ENCODE measurements at regions not wholly inside any gene's neighbourhood (a gene's known extent, or its start where the extent isn't known, plus 50 kb on each side); places are given as distances from the start of the nearest gene placed in this dataset.
"Not testable (repeated sequence)": the region's sequence is repeated elsewhere in the genome, so short reads cannot be mapped to it uniquely, and the experiment has no call there.

DNA sequence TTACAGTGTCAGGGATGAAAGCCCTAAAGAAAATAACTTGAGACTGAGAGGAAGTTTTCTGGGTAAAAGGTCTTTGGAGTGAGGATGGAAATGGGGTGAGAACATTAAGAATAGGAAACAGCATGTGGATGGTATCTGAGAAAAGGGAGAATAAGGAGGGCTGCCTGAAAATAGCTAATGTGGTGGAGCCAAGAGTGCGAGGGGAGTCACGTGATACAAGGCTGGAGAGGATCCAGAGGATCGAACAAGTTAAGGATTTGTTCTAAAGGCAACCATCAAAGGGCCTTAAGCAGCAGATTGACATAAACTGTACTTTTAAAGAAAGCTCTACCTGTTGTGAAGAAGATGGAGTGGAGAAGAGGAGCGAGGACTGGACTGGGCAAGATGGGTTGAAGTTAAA lies 347.4 kb upstream of the AGA start:
- Histone ChIP-seq H3K4me3 (ENCODE audit: extremely low read depth, insufficient read depth, low read length, poor library complexity, severe bottlenecking) (no peak overlapping the region), H3K27ac (ENCODE audit: low read depth, low read length, severe bottlenecking) (peak overlapping the region; percentile 72), H3K4me1 (ENCODE audit: control insufficient read depth, insufficient read depth, low read length, poor library complexity, severe bottlenecking) (peaks cover 8% of the 10 kb centered on the region), H3K9me3 (ENCODE audit: control insufficient read depth, low read length) (no peaks in the 10 kb centered on the region), H3K36me3 (ENCODE audit: control insufficient read depth, insufficient read depth, low read length) (no peaks in the 10 kb centered on the region)
- WGBS, 2 experiments (ENCODE audit: insufficient coverage in 2 of 2): 90 to 92% methylated on average over 2 to 3 of the region's 4 CpGs

DNA sequence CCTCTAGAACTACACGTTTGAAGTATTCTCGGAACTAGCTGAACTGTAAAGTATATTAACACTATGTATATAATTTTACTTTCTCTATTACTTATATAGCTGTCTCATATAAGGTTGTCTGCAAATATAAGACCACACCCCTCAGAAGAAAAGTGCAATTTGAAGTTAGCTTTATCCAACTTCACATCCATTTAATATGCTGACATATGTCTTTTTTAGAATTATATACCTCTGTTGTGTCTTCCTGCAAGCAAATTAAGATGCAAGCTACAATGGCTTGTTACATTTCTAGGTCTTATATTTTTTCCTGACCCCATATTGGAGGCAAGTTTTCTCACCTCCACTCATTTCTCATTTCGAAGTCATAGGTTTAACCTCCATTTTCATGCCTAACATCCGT lies 349.0 kb upstream of the AGA start:
- no CpG with 5 or more reads among the region's 4 CpGs for WGBS, 2 experiments (ENCODE audit: insufficient coverage in 2 of 2)
- no peaks in the 10 kb centered on the region for H3K9me3 ChIP-seq (ENCODE audit: control insufficient read depth, low read length)
- no peak overlapping the region for H3K27ac ChIP-seq (ENCODE audit: low read depth, low read length, severe bottlenecking)
- no peak overlapping the region for H3K4me3 ChIP-seq (ENCODE audit: extremely low read depth, insufficient read depth, low read length, poor library complexity, severe bottlenecking)
- no peaks in the 10 kb centered on the region for H3K36me3 ChIP-seq (ENCODE audit: control insufficient read depth, insufficient read depth, low read length)
- H3K4me1 ChIP-seq (ENCODE audit: control insufficient read depth, insufficient read depth, low read length, poor library complexity, severe bottlenecking): peaks cover 8% of the 10 kb centered on the region

DNA sequence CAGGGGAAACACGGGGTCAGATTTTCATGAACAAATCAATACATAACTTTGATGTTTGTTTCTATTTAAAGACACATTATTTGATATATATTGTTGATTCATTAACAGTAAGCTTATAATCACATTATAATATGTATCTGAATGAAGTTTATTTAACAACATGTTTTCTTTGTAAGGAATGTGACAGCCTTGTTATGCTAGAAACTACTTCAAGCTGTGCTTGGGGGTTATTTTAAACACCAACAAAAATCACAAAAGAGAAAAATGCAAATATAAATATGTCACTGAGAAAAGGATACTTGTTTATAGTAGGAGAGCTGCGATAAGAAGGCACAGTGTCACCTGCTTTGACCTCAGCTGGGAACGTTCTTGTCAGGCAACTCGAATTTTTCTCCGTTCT lies 354.6 kb upstream of the AGA start:
- Histone ChIP-seq H3K4me3 (ENCODE audit: extremely low read depth, insufficient read depth, low read length, poor library complexity, severe bottlenecking) (no peak overlapping the region), H3K4me1 (ENCODE audit: control insufficient read depth, insufficient read depth, low read length, poor library complexity, severe bottlenecking) (peaks cover 4% of the 10 kb centered on the region), H3K9me3 (ENCODE audit: control insufficient read depth, low read length) (no peaks in the 10 kb centered on the region), H3K27ac (ENCODE audit: low read depth, low read length, severe bottlenecking) (no peak overlapping the region), H3K36me3 (ENCODE audit: control insufficient read depth, insufficient read depth, low read length) (no peaks in the 10 kb centered on the region)
- WGBS, 2 experiments (ENCODE audit: insufficient coverage in 2 of 2): 73 to 85% methylated on average over 3 to 4 of the region's 5 CpGs

DNA sequence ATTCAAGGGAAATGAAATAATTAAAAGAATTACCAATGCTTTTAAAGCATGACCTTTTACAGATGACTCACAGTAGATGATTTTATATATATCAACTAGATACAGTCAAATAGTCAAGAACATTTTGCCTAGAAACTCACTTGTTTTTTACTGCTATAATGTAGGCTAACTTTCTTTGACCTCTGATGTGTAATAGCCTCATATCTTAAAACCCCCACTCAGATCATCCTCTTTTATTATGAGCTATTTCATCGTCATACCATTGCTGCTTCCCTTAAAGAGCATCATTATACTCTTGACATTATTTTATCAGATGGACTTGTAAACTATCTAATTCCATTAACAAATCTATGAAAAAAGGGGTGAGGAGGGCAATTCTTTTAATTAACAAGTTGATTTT lies 355.9 kb upstream of the AGA start:
- Histone ChIP-seq H3K36me3 (ENCODE audit: control insufficient read depth, insufficient read depth, low read length) (no peaks in the 10 kb centered on the region), H3K4me1 (ENCODE audit: control insufficient read depth, insufficient read depth, low read length, poor library complexity, severe bottlenecking) (peaks cover 4% of the 10 kb centered on the region), H3K9me3 (ENCODE audit: control insufficient read depth, low read length) (no peaks in the 10 kb centered on the region), H3K4me3 (ENCODE audit: extremely low read depth, insufficient read depth, low read length, poor library complexity, severe bottlenecking) (no peak overlapping the region), H3K27ac (ENCODE audit: low read depth, low read length, severe bottlenecking) (no peak overlapping the region)
- WGBS, 2 experiments (ENCODE audit: insufficient coverage in 2 of 2): no CpG with 5 or more reads among the region's 1 CpG

DNA sequence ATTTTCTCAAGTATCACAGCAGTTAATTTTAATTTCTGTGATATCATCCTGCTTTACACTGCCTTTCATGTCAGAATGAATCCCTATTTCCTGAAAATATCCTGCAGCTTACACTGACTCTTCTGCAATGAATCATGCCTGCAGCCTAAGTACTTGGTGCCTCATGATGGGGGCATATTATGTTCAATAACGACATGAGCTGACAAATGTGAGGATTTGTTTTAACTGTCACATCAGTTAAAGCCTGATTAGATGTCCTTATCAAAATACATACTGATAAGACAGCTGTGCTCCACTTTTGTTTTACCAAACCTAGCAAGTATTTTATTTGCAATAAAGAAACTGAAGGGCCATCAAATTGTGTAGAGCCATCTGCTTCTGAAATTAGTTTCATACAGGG lies 359.9 kb upstream of the AGA start:
- H3K27ac ChIP-seq (ENCODE audit: low read depth, low read length, severe bottlenecking): no peak overlapping the region
- no peaks in the 10 kb centered on the region for H3K4me1 ChIP-seq (ENCODE audit: control insufficient read depth, insufficient read depth, low read length, poor library complexity, severe bottlenecking)
- no peaks in the 10 kb centered on the region for H3K36me3 ChIP-seq (ENCODE audit: control insufficient read depth, insufficient read depth, low read length)
- H3K9me3 ChIP-seq (ENCODE audit: control insufficient read depth, low read length): no peaks in the 10 kb centered on the region
- H3K4me3 ChIP-seq (ENCODE audit: extremely low read depth, insufficient read depth, low read length, poor library complexity, severe bottlenecking): no peak overlapping the region
- 83% methylated on average over 1 of the region's 1 CpG; no CpG with 5 or more reads in 1 of the 2 experiments for WGBS, 2 experiments (ENCODE audit: insufficient coverage in 2 of 2)

DNA sequence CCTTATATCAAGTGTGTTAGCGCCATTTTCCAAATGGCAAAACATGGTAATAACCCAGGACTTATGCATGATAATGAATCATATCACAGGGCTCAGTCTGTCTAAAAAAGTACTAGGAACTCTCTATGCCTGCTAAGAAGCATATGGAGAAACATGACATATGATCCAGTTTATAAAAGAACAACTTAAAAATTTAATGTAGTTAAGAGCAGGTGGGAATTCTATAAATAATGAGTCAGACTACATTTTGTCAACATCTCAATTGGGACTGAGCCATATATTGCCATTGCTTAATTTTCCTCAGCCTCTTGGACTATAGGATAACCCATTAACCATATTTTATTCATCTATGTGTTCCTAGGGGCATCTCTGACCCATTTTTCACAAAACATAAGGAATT lies 360.4 kb upstream of the AGA start:
- Histone ChIP-seq H3K9me3 (ENCODE audit: control insufficient read depth, low read length) (no peaks in the 10 kb centered on the region), H3K4me1 (ENCODE audit: control insufficient read depth, insufficient read depth, low read length, poor library complexity, severe bottlenecking) (no peaks in the 10 kb centered on the region), H3K4me3 (ENCODE audit: extremely low read depth, insufficient read depth, low read length, poor library complexity, severe bottlenecking) (no peak overlapping the region), H3K36me3 (ENCODE audit: control insufficient read depth, insufficient read depth, low read length) (no peaks in the 10 kb centered on the region), H3K27ac (ENCODE audit: low read depth, low read length, severe bottlenecking) (no peak overlapping the region)
- no CpG with 5 or more reads among the region's 1 CpG for WGBS, 2 experiments (ENCODE audit: insufficient coverage in 2 of 2)

DNA sequence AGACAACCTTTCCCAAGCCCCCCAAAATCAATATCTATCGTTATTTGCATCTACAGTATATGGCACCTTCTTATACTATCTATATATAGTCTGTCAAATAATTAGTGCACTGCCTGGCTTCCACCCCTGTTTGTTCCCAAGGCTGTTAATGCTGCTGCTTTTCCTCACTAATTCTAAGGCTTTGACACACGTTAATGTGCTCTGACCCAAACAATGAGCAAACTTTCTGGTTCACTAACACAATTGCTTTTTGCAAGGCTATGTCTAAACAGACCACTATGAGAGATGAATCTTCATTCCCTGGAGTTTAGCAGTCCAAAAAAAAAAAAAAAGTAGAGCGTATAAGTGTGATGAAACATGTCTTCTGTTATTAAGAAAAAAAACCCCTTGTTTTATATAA lies 360.9 kb upstream of the AGA start:
- Histone ChIP-seq H3K4me1 (ENCODE audit: control insufficient read depth, insufficient read depth, low read length, poor library complexity, severe bottlenecking) (no peaks in the 10 kb centered on the region), H3K9me3 (ENCODE audit: control insufficient read depth, low read length) (no peaks in the 10 kb centered on the region), H3K4me3 (ENCODE audit: extremely low read depth, insufficient read depth, low read length, poor library complexity, severe bottlenecking) (no peak overlapping the region), H3K27ac (ENCODE audit: low read depth, low read length, severe bottlenecking) (no peak overlapping the region), H3K36me3 (ENCODE audit: control insufficient read depth, insufficient read depth, low read length) (no peaks in the 10 kb centered on the region)
- WGBS, 2 experiments (ENCODE audit: insufficient coverage in 2 of 2): 40 to 50% methylated on average over 1 of the region's 3 CpGs

DNA sequence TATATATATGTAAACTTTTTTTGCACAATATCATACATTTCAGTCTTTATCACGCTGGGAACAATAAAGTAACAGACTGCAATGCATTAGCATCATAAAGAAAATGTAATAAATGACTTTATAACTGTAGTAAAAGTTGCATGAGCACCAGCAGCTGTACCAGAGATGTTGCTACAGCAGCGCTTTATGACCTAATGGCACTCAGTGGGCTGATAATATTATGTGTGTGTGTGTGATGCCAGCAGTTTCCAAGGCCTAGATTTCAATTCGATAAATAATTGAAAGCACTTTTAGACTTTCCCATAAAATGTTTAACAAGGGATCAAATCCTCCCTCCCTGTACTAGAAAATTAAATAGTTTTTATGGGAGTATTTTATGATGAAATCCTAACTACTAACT lies 367.6 kb upstream of the AGA start:
- Histone ChIP-seq H3K9me3 (ENCODE audit: control insufficient read depth, low read length) (no peaks in the 10 kb centered on the region), H3K4me3 (ENCODE audit: extremely low read depth, insufficient read depth, low read length, poor library complexity, severe bottlenecking) (no peak overlapping the region), H3K27ac (ENCODE audit: low read depth, low read length, severe bottlenecking) (no peak overlapping the region), H3K4me1 (ENCODE audit: control insufficient read depth, insufficient read depth, low read length, poor library complexity, severe bottlenecking) (no peaks in the 10 kb centered on the region), H3K36me3 (ENCODE audit: control insufficient read depth, insufficient read depth, low read length) (no peaks in the 10 kb centered on the region)
- WGBS, 2 experiments (ENCODE audit: insufficient coverage in 2 of 2): no CpG with 5 or more reads among the region's 3 CpGs

DNA sequence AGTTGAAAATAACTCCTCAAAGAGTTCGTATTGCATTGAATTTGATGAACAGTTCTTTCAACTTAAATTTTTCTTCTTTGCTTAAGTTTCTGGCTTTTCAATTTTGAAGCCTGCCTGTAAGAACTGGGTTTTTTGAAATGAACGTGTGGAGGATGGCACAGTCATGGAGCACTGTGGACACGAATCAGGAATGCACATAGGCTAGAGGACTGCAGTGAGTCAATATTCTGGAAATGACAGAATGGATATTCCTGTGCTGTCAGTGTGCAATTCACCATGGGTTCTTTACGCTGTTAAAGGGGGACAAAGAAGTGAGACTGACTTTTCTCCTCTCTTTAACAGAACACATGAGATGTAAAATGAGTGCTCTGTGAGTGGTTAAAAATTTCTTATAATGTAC lies 368.0 kb upstream of the AGA start:
- Histone ChIP-seq H3K4me1 (ENCODE audit: control insufficient read depth, insufficient read depth, low read length, poor library complexity, severe bottlenecking) (no peaks in the 10 kb centered on the region), H3K9me3 (ENCODE audit: control insufficient read depth, low read length) (no peaks in the 10 kb centered on the region), H3K36me3 (ENCODE audit: control insufficient read depth, insufficient read depth, low read length) (no peaks in the 10 kb centered on the region), H3K27ac (ENCODE audit: low read depth, low read length, severe bottlenecking) (no peak overlapping the region), H3K4me3 (ENCODE audit: extremely low read depth, insufficient read depth, low read length, poor library complexity, severe bottlenecking) (no peak overlapping the region)
- 89 to 100% methylated on average over 2 to 3 of the region's 4 CpGs for WGBS, 2 experiments (ENCODE audit: insufficient coverage in 2 of 2)

DNA sequence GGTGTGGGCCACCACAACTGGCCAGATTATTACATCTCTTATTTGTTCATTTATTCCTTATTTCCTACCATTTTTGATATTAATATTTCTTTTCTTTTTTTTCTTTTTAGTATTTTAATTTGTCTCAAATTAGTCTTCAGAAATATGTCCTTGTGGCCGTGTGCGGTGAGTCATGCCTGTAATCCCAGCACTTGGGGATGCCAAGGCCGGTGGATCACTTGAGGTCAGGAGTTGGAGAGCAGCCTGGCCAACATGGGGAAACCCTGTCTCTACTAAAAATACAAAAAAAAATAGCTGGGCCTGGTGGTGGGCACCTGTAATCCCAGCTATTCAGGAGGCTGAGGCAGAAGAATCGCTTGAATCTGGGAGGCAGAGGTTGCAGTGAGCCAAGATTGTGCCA lies 376.2 kb upstream of the AGA start:
- H3K4me1 ChIP-seq (ENCODE audit: control insufficient read depth, insufficient read depth, low read length, poor library complexity, severe bottlenecking); H3K36me3 ChIP-seq (ENCODE audit: control insufficient read depth, insufficient read depth, low read length); H3K4me3 ChIP-seq (ENCODE audit: extremely low read depth, insufficient read depth, low read length, poor library complexity, severe bottlenecking); H3K9me3 ChIP-seq (ENCODE audit: control insufficient read depth, low read length); H3K27ac ChIP-seq (ENCODE audit: low read depth, low read length, severe bottlenecking): not testable (repeated sequence)
- 80% methylated on average over 1 of the region's 4 CpGs; no CpG with 5 or more reads in 1 of the 2 experiments for whole genome bisulfite sequencing, 2 experiments (ENCODE audit: insufficient coverage in 2 of 2)

DNA sequence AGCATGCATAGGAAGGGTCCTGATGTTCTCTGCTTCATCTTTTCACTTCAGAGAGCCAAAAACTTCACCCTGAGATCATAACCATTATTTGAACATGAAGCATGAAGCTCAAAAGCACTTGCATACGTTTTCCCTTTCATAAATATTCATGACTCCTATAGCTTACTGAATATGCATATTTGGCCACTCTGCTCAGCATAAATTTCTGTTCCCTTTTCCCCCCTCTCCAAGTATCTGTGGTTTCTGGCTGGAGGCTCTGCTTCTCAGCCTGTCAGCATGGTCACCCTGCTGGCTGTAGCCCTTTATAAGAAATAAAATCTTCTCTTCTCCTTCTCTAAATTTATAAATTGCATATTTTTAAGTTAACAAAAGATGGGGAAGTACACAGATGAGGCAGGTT lies 384.7 kb upstream of the AGA start:
- no peak overlapping the region for H3K27ac ChIP-seq (ENCODE audit: low read depth, low read length, severe bottlenecking)
- no peaks in the 10 kb centered on the region for H3K9me3 ChIP-seq (ENCODE audit: control insufficient read depth, low read length)
- H3K4me1 ChIP-seq (ENCODE audit: control insufficient read depth, insufficient read depth, low read length, poor library complexity, severe bottlenecking): no peaks in the 10 kb centered on the region
- no peaks in the 10 kb centered on the region for H3K36me3 ChIP-seq (ENCODE audit: control insufficient read depth, insufficient read depth, low read length)
- WGBS, 2 experiments (ENCODE audit: insufficient coverage in 2 of 2): 62 to 71% methylated on average over 1 of the region's 1 CpG
- H3K4me3 ChIP-seq (ENCODE audit: extremely low read depth, insufficient read depth, low read length, poor library complexity, severe bottlenecking): no peak overlapping the region

DNA sequence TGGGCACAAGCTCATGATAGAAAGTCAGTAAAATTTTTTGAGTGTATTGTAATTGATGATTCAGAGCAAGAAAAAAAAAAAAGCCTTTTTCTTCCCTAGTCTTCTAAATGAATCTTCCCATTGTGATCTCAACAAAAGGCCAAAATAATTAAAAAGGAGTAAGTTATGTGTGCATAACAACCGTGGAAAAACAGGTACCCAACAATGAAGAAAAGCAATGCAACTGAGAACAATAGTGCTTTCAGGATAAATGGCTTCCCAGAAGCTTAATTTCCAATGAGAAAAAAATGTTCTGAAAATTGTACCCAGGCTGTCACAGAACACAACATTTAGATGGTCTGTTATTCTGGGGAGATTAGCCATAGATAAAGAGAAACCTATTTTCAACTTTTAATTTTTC lies 399.0 kb upstream of the AGA start:
- H3K9me3 ChIP-seq (ENCODE audit: control insufficient read depth, low read length): no peaks in the 10 kb centered on the region
- H3K4me3 ChIP-seq (ENCODE audit: extremely low read depth, insufficient read depth, low read length, poor library complexity, severe bottlenecking): no peak overlapping the region
- H3K36me3 ChIP-seq (ENCODE audit: control insufficient read depth, insufficient read depth, low read length): no peaks in the 10 kb centered on the region
- H3K27ac ChIP-seq (ENCODE audit: low read depth, low read length, severe bottlenecking): no peak overlapping the region
- 20% methylated on average over 1 of the region's 1 CpG; no CpG with 5 or more reads in 1 of the 2 experiments for WGBS, 2 experiments (ENCODE audit: insufficient coverage in 2 of 2)
- no peaks in the 10 kb centered on the region for H3K4me1 ChIP-seq (ENCODE audit: control insufficient read depth, insufficient read depth, low read length, poor library complexity, severe bottlenecking)

Data from mesodermal cell (in vitro differentiated cells).